K562 (cell line): ENCODE measurements at regions not wholly inside any gene's neighbourhood (a gene's known extent, or its start where the extent isn't known, plus 50 kb on each side); places are given as distances from the start of the nearest gene placed in this dataset.

Experiments
- ATAC-seq: fragments of 200-7000 bp; cut with Tn5 transposase; 3 replicates; pipeline ENCODE4 v1.9.1; 2020; ENCODE audit warnings: moderate library complexity
- BruUV-seq: library from RNA; stranded (reverse); fragments of 400-500 nt; replicated peaks from 2 replicates; lab custom pipeline; 2021; lab: Mats Ljungman, UMichigan
- CTCF ChIA-PET: fragments of 300-600 bp; formaldehyde crosslinking; extraction: SDS; loops from one replicate; lab custom pipeline; 2021; ENCODE audit warnings: low intra/inter-chr PET ratio; lab: Yijun Ruan, JAX
- POLR2A ChIA-PET: fragments of 300-600, 350-650 bp; sonication (Branson Sonifier 250); formaldehyde crosslinking; extraction: SDS; loops from one replicate; lab custom pipeline; 2021; ENCODE audit warnings: antibody characterized with exemption, inconsistent platforms; lab: Yijun Ruan, JAX
- DNase-seq, 4 experiments: peaks; one replicate each; pipeline versions ENCODE4 v3.0.0 to v3.0.0-alpha.2; 2011 to 2018; ENCODE audit warnings: low spot score in 3 of 4, mixed read lengths in 3 of 4; ENCODE audit errors: extremely low read depth in 1 of 4
- FAIRE-seq: peaks from 2 replicates; lab custom pipeline; 2011; peaks lifted over from hg19 to GRCh38; lab: Jason Lieb, UNC
- H2AFZ ChIP-seq: 2 replicates; pipeline ENCODE4 v1.6.0; 2011; ENCODE audit warnings: low read depth, low read length, control low read depth, inconsistent platforms
- H3K27ac ChIP-seq: fragments of 200-600 bp; 3 replicates; pipeline ENCODE4 v1.8.0; 2011; ENCODE audit warnings: low read depth, mild to moderate bottlenecking, control low read depth, inconsistent platforms, low read length, moderate library complexity, mixed read lengths; ENCODE audit errors: extremely low read depth
- H3K27me3 ChIP-seq, 2 experiments: fragments of 300-600 bp in 1 of 2; 2 replicates in 1 of 2; 3 replicates in 1 of 2; pipeline versions ENCODE4 v1.6.0 to v1.8.0; 2011; ENCODE audit warnings: inconsistent platforms in 2 of 2, low read length in 2 of 2, mild to moderate bottlenecking in 1 of 2, mixed read lengths in 1 of 2, moderate library complexity in 1 of 2; ENCODE audit not compliant: control insufficient read depth in 2 of 2, insufficient read depth in 2 of 2
- H3K36me3 ChIP-seq: fragments of 300-600 bp; 3 replicates; pipeline ENCODE4 v1.8.0; 2011; ENCODE audit warnings: mild to moderate bottlenecking, low read length, inconsistent platforms; ENCODE audit not compliant: control insufficient read depth, insufficient read depth
- H3K4me1 ChIP-seq, 2 experiments: fragments of 200-600 bp in 1 of 2; replicated peaks in 1 of 2; 2 replicates in 1 of 2; 3 replicates in 1 of 2; pipeline versions ENCODE4 v1.5.1 to v1.8.0; 2011; ENCODE audit warnings: inconsistent platforms in 2 of 2, low read length in 2 of 2, mild to moderate bottlenecking in 1 of 2, mixed read lengths in 1 of 2, moderate library complexity in 1 of 2; ENCODE audit not compliant: control insufficient read depth in 2 of 2, insufficient read depth in 2 of 2
- H3K4me2 ChIP-seq: 2 replicates; pipeline ENCODE4 v1.6.1; 2011; ENCODE audit warnings: low read length, control low read depth, inconsistent platforms, mixed read lengths; ENCODE audit not compliant: insufficient read depth
- H3K4me3 ChIP-seq: fragments of 200-600 bp; sonication (generic), shearing (Covaris generic); 2 replicates; pipeline ENCODE4 v1.5.1; 2016; ENCODE audit warnings: control low read depth, inconsistent platforms
- H3K79me2 ChIP-seq: fragments of 200-600 bp; 3 replicates; pipeline ENCODE4 v1.8.0; 2011; ENCODE audit warnings: low read length, inconsistent platforms; ENCODE audit not compliant: control insufficient read depth, insufficient read depth
- H3K9ac ChIP-seq, 2 experiments: 2 replicates each; pipeline versions ENCODE4 v1.6.0 to v1.6.1; 2011; ENCODE audit warnings: low read depth in 2 of 2, low read length in 2 of 2, control low read depth in 1 of 2, inconsistent platforms in 1 of 2, mild to moderate bottlenecking in 1 of 2, mixed read lengths in 1 of 2; ENCODE audit not compliant: insufficient read depth in 1 of 2
- H3K9me1 ChIP-seq: one replicate; pipeline ENCODE4 v1.6.0; 2011; ENCODE audit warnings: inconsistent platforms, mild to moderate bottlenecking, low read length, moderate library complexity; ENCODE audit not compliant: control insufficient read depth, insufficient read depth
- H3K9me3 ChIP-seq: replicated peaks from 2 replicates; pipeline ENCODE4 v1.5.1; 2011; ENCODE audit warnings: low read depth, low read length, inconsistent platforms; ENCODE audit not compliant: control insufficient read depth, insufficient read depth
- H4K20me1 ChIP-seq: replicated peaks from 2 replicates; pipeline ENCODE4 v1.6.1; 2011; ENCODE audit warnings: low read length, inconsistent platforms, mixed read lengths; ENCODE audit not compliant: control insufficient read depth, insufficient read depth
- L3MBTL2 ChIP-seq: fragments of 450-650 bp; IDR thresholded peaks from 2 replicates; pipeline ENCODE4 v1.6.1; 2016; ENCODE audit warnings: mild to moderate bottlenecking, moderate library complexity
- RREB1 ChIP-seq: fragments of 250-450 bp; sonication (Bioruptor Pico); IDR thresholded peaks from 2 replicates; pipeline ENCODE4 v1.4.0; 2020
- SIN3A ChIP-seq, 2 experiments: fragments of 150-350 bp in 1 of 2; IDR thresholded peaks; 2 replicates each; pipeline ENCODE4 v1.6.1; 2011 to 2016; ENCODE audit warnings: borderline replicate concordance in 2 of 2, low read depth in 2 of 2, low read length in 2 of 2, mild to moderate bottlenecking in 2 of 2, moderate library complexity in 2 of 2; ENCODE audit not compliant: control insufficient read depth in 1 of 2
- WGBS: fragments of 100-300 bp; shearing (Covaris generic); methylation state at CpG from one replicate; pipeline ENCODE4 v1.1.6; 2016; ENCODE audit warnings: low coverage, mixed read lengths; ENCODE audit not compliant: insufficient coverage; ENCODE audit errors: missing lambda C conversion rate; 5-methylcytosine and 5-hydroxymethylcytosine counted together
- in situ Hi-C: fragments of 300-500 bp; cut with MboI; formaldehyde crosslinking; loops from 4 replicates; pipeline ENCODE4 v1.15.0; 2018; ENCODE audit warnings: inconsistent platforms, mixed read lengths
- intact Hi-C: fragments of 100-400 bp; cut with micrococcal nuclease; formaldehyde crosslinking; loops from 2 replicates; pipeline ENCODE4 v1.14.2; 2022

DNA sequence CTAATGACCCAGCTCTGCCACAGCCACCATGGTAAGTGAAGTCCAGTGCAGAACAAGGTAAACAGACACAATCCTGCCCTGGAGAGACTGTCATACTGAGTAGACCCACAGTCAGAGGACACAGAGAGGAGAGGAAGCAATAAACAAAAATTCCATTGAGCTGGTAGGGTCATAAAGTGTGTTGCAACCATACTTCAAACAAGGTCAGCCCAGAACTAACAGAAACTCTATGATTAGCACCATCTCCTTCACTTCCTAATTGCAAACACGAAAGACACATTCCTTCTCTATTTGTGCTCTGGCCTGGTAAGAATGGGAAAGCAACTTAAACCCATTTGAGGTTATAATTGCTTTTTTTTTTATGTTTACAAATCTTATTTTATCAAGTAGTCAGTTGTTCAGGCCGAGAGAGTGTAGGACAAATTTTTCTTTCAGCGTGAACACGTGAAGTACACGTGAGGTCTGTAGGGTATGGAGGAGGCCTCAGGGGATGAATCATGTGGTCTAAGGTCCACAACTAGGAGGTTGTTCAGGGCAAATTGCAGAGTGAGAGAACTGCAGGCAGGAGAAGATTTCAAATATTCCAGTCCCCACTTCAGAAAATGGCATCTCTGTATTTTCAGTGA lies 71.4 kb upstream of the GLS start:
- H3K4me1 ChIP-seq, result no peaks in the 10 kb centered on the region
- no peak overlapping the region for H3K4me3 ChIP-seq
- no peak for FAIRE-seq
- no peak for ATAC-seq
- DNase-seq, result no peak
- H2AFZ ChIP-seq, result no peak overlapping the region
- no peaks in the 10 kb centered on the region for H3K9me1 ChIP-seq
- TF ChIP-seq SIN3A (IDR thresholded peaks at IDR 0.05; ENCODE audit: borderline replicate concordance in 2 of 2, control insufficient read depth in 1 of 2, low read depth in 2 of 2, low read length in 2 of 2) (no peak), RREB1 (CRISPR knock-in tag) (no peak), L3MBTL2 (0 out of 2 replicates have a peak, but pooled peaks have one; percentile 23)
- TF ChIP-seq, all 486 proteins: peak for 1
- CTCF ChIA-PET, result no interaction called here
- intact Hi-C loops, result loop anchor here (10.0 kb wide), 3 partner anchors 274 to 714 kb away; partner anchors contain the start of gene NEMP2
- WGBS, result 26% methylated on average over 5 of the region's 5 CpGs
- H3K27ac ChIP-seq, result no peak overlapping the region
- no peak overlapping the region for H3K4me2 ChIP-seq
- no TSS peak for BruUV-seq
- H3K36me3 ChIP-seq, result no peaks in the 10 kb centered on the region
- no peaks in the 10 kb centered on the region; a peak in 1 of 5 replicates for H3K27me3 ChIP-seq
- H3K9ac ChIP-seq, result no peak overlapping the region
- POLR2A ChIA-PET, result interaction anchor here (0.9 to 1.4 kb wide), 2 partner anchors 13 to 490 kb away, joined by 3 to 5 read pairs; partner anchors contain the start of gene HIBCH
- no peaks in the 10 kb centered on the region for H4K20me1 ChIP-seq
- no peaks in the 10 kb centered on the region for H3K79me2 ChIP-seq
- H3K9me3 ChIP-seq, result no peaks in the 10 kb centered on the region
- in situ Hi-C loops, result no loop called here
